GM18861 (cell line): ENCODE measurements at regions not wholly inside any gene's neighbourhood (a gene's known extent, or its start where the extent isn't known, plus 50 kb on each side); places are given as distances from the start of the nearest gene placed in this dataset.

Experiments
- ATAC-seq: cut with Tn5 transposase; IDR thresholded peaks from one replicate; pipeline ENCODE4 v1.9.1; 2021; ENCODE audit not compliant: unreplicated experiment

- ATAC-seq: no peak
Measured at GRCh38 chr5:67720162-67720772, 495.3 kb upstream of the PIK3R1 start.

DNA sequence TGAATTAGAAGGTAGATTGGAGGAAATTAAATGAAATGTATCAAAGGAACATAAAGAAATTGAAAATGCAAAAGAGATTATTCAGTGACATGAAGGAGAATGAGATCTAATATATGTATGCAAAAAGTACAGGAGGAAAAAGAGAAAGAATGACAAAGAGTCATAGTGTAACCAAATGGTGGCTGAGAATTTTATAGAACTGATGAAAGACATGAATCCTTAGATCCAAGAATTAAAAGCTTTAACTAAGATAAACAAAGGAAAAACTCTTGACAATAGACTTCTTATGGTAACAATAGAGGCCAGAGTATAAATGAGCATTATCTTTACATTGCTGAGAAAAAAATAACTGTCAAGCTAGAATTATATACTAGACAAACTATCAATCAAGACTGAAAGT, 505.4 kb upstream of the CD180 start:
- ATAC-seq: no peak

DNA sequence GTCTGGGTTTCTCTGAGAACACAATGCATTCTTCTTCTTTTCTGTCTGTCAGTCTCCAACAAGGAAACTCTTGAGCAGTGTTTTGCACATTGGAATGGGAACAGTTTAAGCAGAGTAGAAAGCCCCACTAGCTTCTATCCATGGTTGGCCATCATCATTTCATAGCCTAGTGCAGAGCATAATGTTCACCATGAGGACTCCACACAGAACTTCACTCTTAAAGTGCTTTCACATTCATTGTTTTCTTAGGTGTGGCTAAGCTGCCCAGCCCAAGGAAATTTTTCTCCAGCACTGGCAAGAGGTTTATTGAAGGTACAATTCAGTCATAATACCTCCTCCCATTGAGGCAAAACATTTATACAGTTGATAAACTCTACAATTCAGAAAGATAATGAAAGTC, 503.0 kb upstream of the CD180 start:
- ATAC-seq: no peak

GRCh38 chr5:67696446-67696845, 499.8 kb upstream of the CD180 start:
- ATAC-seq: no peak

DNA sequence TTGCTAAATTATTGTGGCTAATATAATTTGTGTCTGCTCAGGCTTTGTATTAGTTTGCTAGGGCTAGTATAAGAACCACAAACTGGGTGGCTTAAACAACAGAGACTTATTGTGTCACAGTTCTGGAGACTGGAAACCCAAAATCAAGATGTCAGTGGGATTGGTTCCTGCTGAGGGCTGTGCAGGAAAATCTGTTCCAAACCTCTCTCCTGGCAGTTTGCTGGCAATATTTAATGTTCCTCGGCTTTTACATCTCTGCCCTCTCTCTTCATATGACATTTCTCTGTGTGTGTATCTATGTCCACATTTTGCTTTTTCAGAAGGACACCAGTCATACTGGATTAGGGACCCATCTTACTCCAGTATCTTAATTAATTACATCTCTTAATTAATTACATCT, 498.8 kb upstream of the CD180 start:
- no peak for ATAC-seq

DNA sequence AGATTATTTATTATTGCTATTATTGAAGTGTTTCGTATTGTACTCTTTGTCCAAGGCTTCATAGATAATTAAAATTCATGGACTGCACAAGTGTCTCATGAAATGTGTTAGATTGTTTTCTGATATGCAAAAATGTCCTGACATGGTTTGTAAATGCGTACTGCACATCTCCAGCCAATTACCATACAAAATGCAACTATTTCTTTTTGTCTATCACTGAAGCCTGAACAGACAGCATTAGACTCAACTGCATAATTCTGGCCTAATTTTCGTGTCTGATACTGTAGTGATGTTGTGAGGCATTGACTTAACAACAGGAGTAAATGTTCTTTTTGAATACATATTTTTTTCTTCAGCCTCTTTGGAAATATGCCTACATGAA, 498.2 kb upstream of the CD180 start:
- no peak for ATAC-seq

DNA sequence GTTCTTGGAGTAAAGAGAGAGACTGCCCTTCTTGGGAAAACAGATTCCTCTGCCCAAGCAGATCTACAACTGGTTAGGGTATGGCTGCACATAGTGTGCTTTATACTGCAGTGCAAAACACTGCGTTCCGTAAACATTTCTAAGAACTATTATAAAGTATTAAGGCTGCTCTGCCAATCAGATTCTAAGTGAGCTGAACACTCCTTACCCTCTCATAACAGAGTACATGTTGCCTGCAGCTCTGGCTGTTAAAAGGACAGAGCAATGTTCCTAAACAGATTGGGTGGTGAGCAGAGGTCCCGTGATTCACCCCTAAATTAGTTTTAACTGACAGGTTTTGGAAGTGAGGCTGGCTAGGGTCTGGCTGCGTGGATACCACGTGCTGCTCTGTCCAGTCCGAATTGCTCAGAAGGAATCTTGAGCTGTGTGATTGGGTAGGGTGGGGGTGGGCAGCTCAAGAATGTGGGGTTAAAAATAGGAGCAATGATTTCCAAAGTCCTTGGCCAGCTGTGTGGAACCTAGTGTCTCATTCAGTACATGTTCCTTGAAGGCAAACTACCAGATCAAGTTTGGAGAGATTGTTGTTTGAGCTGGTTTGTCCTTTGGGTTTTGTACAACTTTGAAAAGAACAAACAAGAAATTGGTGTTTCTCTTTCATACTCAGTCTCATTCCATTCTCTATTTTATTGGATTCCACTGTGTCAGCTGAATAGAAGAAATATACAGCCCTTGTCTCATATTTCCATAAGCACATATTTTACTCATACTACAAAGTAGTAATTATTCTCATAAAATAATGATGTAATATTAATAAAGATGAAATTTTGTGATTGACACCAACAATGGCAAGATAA, 497.6 kb upstream of the CD180 start:
- ATAC-seq: no peak

DNA sequence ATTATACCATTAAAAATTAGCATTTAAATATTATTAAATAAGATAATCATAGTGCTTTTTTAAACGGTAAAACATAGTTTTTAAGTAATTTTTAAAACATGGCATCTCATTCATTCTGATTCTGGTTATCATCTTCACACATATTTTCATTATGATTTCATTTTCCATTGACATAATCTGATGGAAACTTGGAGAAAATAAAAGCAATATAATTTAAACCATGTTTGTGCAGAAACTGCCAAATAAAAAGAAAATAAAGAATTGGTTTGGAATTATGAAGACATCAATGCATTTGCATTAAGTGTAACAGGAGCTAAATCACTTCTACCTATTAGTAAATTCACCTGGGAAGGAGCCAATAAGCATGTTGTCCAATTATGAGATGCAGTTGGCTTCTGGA, 490.1 kb upstream of the CD180 start:
- ATAC-seq: no peak

- ATAC-seq: no peak
Measured at GRCh38 chr5:67681703-67682102, 485.1 kb upstream of the CD180 start.

DNA sequence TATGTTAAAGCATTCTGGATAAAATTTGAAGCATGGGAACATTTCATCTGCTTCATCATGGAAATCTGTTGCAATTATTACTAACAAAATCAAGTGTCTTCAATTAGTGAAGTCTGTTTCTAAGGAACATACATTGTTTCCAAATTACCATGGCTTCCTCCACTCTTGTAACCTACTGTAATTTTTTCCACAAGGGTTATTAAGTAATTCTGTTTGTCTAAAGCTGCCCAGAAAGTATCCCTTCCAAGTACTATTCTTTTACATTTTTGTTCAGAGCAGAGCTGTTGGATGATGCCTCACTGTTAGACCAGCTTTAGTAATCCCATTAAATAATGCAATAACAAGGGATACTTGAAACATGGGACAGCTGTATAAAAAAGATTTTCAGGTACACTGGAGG, 483.5 kb upstream of the CD180 start:
- ATAC-seq: no peak

DNA sequence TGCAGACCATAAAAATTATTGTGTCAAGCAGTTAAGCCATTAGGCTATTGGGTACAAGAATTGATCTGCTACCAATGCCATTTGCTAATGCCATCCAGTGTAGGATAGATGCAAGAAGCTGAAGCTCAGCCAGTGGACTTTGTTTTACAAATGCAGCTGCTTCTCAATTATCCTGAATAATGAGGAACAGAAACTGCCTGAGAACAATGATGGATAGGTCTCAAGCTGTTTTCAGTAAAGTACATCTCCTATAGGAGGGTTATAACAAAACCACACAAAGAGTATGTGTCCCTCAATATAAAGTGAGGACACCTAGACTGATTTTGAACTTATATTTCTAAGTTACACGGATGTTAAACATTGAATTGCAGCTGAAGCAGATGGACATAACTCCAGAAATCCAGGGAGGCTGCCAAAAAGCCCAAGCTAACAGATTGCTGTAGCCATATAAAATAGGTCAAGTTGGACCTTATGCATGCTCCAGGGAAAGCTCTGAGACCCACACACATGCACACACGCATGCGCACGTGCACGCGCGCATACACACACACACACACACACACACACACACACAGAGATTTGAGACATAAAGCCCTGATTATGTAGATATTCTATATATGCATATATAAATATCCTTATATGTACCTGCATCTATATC, 482.7 kb upstream of the CD180 start:
- ATAC-seq: no peak

DNA sequence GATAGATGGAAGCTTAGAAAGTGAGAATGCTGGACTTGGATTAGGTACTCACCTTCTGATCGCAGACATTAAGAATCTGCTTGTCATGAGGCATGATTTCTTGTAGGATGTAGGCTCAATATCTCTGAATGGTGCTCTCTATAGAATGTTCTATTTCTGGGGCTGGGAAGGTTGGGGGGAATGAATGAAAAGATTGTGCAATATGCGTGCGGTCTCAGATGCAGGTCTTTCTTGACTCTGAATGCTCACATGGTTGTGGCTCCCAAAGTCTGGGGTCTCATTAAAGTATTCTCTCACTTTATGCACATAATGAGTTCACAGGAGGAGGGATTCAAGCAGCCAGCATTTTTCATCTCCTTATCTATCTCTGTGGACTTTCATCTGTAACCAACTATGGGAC, 482.0 kb upstream of the CD180 start:
- no peak for ATAC-seq

- no peak for ATAC-seq
Measured at GRCh38 chr5:67677422-67677970, 480.9 kb upstream of the CD180 start.

GRCh38 chr5:67676863-67677262, 480.3 kb upstream of the CD180 start:
- no peak for ATAC-seq

- ATAC-seq: no peak
Measured at GRCh38 chr5:67674159-67674655, 477.6 kb upstream of the CD180 start.

GRCh38 chr5:67673618-67674017, 477.0 kb upstream of the CD180 start:
- no peak for ATAC-seq

- ATAC-seq: no peak
Measured at GRCh38 chr5:67673180-67673579, 476.6 kb upstream of the CD180 start.

DNA sequence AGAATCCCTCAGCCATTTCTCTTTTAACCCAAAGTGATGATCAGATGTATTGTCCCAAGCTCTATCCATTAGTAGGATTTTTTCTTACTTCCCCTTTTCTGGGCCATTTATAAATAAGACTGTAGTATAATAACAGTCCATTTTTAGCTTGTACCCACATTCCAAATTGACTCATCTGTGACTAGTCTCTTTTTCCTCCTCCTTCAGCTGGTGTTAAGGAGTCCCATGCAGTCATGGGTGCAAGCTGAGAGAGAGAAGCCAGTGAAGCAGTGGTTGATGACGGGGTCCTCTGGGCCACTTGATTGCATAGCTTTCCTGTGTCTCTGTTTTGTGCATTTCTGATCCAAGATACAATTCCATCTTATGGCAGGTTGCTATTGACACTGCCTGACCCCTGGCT, 476.0 kb upstream of the CD180 start:
- ATAC-seq: no peak

DNA sequence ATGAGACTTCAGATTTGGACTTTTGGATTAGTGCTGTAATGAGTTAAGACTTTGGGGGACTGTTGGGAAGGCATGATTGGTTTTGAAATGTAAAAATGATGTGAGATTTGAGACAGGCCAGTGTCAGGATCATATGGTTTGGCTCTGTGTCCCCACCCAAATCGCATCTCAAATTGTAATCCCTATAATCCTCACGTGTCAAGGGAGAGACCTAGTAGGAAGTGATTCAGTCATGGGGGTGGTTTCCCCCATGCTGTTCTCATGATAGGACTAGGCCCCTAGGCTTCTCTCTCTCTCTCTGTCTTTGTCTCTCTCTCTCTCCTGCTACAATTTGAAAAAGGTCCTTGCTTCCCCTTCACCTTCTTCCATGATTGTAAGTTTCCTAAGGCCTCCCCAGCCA, 473.3 kb upstream of the CD180 start:
- ATAC-seq: no peak

GRCh38 chr5:67660149-67660548, 463.6 kb upstream of the CD180 start:
- no peak for ATAC-seq

DNA sequence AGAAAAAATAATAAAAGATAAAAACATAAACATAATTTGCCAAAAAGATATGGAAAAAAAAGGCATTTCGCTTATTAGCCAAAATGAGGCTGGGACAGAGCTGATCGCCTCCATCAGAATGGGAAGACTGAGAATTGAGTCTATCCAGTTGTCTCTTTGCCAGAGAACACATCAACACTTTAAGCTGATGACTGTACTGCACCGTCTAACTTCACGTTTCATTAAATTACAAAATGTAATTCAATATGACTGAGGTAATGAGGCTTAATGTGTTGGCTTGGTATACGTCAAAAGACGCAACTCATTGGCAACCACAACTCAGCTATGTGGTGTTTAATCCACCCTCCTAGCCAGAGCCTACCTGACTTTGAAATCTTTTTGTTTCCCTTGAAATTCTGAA, 462.7 kb upstream of the CD180 start:
- no peak for ATAC-seq

GRCh38 chr5:67657055-67657454, 460.5 kb upstream of the CD180 start:
- no peak for ATAC-seq
